GM08714 (cell line): ENCODE measurements at regions not wholly inside any gene's neighbourhood (a gene's known extent, or its start where the extent isn't known, plus 50 kb on each side); places are given as distances from the start of the nearest gene placed in this dataset.
"Not testable (repeated sequence)": the region's sequence is repeated elsewhere in the genome, so short reads cannot be mapped to it uniquely, and the experiment has no call there.

ENCODE experiments used
- H3K4me3 ChIP-seq: fragments of 200-500 bp; sonication (Bioruptor generic); 2 replicates; pipeline ENCODE4 v1.5.1; 2014; ENCODE audit warnings: mild to moderate bottlenecking, low read length, inconsistent platforms
- ZNF274 ChIP-seq: IDR thresholded peaks from 2 replicates; pipeline ENCODE4 v1.6.1; 2012; ENCODE audit warnings: mild to moderate bottlenecking, low read depth, low read length

DNA sequence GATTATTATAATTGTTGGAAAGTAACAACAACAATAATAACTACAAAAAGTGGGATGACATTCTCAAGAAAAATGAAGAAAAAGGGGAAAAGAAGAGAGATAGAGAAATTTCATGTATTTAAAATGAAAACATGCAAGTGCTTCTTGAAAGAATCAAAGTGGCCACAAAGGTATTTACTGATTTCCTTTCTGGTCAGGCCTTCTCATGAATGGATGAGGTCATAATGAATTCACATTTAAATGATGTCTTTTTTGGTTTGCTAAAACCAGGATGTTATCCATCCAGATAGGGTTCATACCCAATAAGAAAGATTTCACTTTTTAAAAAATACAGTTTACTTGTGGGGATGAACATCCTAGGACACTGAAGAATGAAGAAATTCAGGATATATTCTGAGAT, 446.4 kb upstream of the PTGER4 start:
- no peak overlapping the region for H3K4me3 ChIP-seq
- TF ChIP-seq ZNF274 = no peak

DNA sequence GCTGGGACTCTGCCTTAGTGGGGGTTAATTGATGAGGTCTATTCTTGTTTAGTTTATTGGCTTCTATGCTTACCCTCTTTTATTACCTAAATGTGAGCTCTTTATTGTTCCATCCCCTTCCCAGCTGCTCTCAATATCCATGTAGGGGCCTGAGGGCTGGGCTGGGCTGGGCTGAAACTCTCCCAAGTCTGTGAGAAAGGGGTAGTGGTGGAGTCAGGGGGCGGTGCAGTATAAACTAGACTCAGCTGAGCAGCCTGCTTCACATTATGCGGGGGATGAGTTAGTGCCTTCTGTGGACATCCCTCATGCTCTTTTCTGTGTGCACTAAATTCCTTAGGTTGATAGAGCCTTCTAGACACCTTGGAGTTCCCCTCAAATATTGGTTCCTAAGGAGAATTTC, 451.8 kb upstream of the PTGER4 start:
- TF ChIP-seq ZNF274 = no peak
- H3K4me3 ChIP-seq = no peak overlapping the region

DNA sequence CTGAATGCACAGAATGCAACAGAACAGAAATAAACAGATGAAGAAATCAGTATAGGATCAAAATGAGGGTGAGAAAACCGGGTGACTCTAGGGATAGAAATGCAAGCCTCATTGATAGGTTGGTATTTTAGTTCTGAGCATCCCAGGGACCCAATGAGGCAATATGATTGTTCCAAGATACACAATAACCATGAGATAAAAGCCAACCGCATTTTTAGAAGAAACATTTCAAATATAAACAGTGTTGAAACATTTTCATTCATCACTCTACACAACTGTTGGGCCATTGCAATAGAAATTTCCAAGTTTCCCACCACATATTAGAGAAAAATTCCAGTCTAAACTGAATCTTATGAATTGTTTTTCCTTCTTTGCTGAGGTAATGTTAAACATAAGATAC, 452.3 kb upstream of the PTGER4 start:
- no peak for TF ChIP-seq ZNF274
- H3K4me3 ChIP-seq = no peak overlapping the region

DNA sequence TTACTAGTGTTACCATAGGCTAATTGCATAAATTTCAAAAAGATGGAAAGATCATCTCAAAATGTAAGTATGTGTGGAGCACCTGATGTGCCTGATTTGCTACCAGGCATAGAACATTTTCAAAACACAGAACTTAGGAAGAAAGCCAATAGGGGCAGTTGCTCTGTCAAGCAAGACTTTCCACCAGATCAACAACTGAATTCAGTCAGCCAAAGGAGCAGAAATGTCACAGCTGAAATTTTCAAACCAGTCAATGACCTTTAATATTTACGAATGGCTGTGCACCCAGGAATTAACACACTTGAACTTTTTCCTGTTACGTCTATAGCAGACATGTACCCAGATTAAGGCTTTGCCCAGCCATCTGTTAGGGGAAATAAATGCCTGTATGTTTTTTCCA, 452.8 kb upstream of the PTGER4 start:
- TF ChIP-seq ZNF274 = no peak
- H3K4me3 ChIP-seq = no peak overlapping the region

DNA sequence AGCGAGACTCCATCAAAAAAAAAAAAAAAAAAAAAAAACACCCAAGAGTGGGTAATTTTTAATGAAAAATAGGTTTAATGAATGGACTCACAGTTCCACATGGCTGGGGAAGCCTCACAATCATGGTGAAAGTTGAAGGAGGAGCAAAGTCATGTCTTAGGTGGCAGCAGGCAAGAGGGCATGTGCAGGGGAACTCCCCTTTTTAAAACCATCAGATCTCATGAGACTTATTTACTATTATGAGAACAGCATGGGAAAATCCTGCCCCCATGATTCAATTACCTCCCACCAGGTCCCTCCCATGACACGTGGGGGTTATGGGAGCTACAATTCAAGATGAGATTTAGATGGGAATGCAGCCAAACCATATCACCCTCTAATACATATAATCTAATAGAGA, 454.6 kb upstream of the PTGER4 start:
- not testable (repeated sequence) for H3K4me3 ChIP-seq

DNA sequence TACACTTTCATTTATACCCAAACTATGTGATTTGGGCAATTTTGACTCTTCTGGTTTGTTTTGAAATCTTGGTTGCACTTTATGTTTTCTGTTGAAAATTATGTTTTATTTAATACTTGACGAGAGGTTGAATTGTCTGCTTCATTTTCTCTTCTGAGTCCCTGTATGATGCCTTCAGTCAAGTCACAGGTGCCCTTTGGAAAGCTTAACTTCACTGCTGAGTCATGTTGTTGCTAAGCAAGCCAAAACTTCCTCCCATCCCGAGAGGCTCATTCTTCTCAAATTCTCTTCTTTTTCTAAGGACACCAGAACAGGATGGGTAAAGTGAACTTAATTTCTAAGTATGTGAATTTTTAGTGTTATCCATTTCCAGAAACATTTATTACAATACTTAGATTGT, 455.3 kb upstream of the PTGER4 start:
- TF ChIP-seq ZNF274 = no peak
- H3K4me3 ChIP-seq = no peak overlapping the region

DNA sequence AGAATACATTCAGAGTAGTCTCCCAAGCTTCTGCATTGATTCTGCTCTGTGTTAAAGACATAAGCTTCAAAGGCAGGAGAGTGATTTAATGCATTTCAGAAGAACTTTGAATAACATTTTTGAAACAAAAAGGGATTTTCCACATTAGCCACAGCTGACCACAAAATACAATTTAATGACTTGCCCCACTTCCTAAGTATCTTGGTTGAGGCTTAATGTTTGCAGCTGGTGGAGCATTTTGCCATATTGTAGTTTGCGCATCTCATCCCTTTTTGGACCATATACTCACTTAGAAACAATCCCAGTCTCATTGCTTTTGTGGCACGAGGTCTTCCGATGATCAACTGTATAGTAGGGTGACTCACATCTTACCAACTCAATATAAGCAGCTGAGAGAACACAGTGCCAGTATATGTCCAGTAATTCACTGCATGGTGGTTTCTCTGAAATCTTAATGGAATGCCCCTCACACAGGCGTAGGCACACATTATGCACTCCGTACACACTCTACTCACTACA, 455.8 kb upstream of the PTGER4 start:
- no peak overlapping the region for H3K4me3 ChIP-seq
- no peak for TF ChIP-seq ZNF274

DNA sequence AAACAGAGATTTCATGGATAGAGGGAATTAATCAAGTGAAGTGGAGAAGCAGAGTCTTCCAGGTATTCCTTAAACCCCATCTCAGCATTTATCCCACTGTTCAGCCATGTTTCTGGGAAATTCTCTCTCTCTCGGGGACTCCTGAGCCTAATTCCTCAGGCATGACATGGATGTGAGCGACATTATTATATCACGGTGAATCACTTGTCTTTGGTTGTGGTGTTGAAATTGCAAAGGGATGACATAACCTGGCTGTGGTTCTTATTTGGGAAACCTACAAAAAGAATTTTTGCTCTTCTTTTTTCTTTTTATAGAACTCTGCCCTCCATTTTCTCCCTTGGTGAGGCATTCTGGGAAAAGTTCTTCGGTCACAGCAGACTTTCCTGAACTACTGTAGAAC, 457.9 kb upstream of the PTGER4 start:
- H3K4me3 ChIP-seq = no peak overlapping the region
- no peak for TF ChIP-seq ZNF274

DNA sequence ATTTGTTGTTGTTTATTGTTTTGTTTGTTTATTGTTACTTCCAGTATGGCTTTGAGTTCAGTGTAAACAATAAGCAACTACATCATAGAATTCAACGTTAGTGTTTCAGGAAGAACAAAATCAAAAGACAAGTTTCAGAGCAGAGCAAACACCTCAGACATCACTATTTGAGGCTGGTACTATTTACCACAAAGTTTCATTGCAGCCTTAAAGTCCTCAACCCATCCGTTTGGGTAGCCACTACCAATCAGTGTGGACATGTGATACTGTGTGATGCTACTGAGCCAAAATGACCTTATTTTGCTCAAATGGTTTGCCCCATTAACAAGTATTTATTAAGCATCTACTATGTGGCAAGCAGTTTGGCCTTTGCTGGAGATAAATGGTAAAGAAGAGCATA, 458.5 kb upstream of the PTGER4 start:
- no peak overlapping the region for H3K4me3 ChIP-seq
- no peak for TF ChIP-seq ZNF274

DNA sequence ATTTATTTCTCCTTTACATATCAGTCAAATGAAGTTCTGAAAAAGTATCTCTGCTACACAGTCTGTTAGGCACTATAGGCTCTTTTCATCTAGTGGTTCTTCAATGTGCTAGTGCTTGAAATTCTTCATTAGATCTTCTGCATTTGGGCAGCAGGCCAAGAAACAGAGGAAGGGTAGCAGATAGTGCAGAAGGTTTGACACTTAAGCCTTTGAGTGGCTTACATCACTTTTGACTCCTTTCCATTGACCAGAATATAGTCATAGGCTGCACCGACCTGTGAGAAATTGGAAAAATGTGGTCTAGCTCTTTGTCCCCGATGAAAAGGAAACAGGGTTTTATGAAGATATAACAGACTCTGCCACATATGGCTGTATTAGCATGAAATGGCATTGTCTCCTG, 459.5 kb upstream of the PTGER4 start:
- TF ChIP-seq ZNF274 = no peak
- no peak overlapping the region for H3K4me3 ChIP-seq

DNA sequence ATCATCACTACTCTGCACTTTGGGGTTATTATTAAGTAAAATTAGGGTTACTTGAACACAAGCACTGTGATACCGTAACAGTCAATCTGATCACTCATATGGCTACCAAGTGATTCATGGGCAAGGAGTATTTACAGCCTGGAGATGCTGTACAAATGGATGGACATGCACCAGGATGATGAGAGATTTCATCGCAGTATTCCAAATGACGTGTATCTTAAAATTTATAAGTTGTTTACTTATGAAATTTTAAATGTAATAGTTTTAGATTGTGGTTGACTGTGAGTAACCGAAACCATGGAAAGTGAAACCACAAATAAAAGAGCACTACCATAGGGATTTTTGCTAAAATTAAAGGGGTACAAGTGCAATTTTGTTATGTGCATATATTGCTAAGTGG, 462.2 kb upstream of the PTGER4 start:
- TF ChIP-seq ZNF274 = no peak
- H3K4me3 ChIP-seq = no peak overlapping the region

DNA sequence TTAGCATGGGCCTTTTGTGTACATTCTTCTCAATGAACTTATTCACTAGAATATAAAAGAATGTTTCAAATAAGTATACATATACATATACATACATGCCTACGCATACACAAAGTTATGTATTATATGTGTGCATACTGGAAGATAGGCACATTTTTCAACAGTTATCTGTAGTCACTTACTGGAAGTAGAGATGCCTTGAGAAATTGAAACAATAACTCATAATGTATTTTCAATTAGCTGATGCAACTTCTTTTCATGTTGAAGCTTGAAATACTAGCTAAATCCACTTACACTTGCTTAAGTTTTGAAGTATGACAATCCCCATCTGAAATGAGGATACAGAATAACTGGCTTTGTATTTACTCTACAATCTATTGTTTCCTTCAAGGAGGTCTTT, 469.0 kb upstream of the PTGER4 start:
- H3K4me3 ChIP-seq = no peak overlapping the region
- no peak for TF ChIP-seq ZNF274

DNA sequence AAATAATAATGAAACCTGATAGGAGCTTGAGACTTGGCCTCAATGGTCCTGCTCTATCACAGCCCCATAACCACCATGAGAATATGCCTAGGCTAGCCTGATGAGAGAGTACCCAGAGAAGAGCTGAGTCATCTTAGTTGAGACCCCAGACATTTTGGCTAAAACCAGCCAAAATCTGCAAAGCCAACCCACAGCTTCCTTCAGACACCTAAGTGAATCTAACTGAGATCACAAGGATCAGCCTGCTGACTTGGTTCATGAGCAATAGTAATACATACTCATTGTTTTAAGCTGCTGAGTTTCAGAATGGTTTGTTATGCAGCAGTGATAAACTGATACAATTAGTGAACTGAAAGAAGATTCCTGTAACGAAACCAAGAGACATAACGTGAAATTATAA, 473.7 kb upstream of the PTGER4 start:
- H3K4me3 ChIP-seq = no peak overlapping the region
- TF ChIP-seq ZNF274 = no peak

DNA sequence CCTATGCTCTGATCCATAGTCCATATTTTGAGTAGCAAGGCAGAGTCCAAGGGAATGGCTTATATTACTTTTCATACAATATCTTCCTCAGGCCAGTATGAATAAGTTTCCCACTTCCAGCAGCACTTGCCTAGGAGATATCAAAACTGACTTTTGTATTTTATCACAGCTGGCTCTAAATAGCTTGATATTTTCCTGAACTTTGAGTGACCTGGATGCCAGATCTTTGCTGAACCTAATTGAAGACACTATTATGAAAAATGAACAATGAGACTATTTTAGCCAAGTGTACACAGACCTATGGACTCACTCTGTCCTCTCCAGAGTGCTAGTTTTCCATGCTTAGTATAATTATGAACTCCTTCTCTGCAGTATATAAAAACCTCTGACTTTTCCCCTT, 475.6 kb upstream of the PTGER4 start:
- H3K4me3 ChIP-seq = no peak overlapping the region
- no peak for TF ChIP-seq ZNF274

DNA sequence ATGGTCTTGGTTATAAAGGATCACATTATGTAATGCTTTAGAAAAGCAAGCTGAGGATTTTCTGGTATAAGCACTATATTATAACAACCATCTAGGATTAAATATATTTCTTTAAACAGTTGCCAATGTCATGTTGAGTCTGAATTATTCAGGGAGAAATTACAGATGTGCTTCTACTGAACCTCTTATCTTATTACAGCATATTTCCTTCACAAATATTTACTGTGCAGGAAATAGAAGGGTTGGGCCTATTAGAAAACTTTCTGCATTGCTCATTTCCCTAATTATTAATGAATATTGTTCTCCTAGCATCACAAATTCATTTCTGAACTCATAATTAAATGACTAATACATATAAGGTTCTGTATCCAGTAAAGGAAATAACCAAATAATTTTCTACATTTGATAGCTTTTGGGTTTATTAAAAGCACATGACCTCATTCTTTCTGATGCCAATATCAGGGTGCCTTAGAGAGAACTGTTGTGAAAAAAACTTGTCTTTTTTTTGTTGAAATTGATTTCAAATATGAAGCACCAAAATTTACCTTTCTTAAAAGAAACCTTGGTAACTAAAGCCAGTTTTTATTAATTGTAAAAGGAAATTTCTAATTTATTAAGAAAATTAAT, 476.8 kb upstream of the PTGER4 start:
- no peak for TF ChIP-seq ZNF274
- no peak overlapping the region for H3K4me3 ChIP-seq

DNA sequence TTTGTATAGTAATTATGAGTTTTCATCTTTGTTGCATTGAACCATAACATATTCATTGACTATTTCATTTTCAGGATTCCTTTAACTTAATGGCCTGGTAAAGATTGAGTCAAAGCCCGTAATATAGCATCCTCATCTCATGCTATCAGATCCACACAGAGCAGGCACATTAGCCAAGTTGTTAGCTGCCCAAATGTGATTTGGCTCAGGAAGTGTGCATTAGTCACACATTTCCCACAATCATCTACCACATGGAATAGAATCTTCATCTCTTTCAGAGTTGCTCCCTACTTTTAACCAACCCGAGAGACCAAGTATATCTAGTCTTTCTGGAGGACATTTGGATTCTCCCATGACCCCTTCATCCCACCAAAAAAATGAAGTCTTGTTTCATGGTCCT, 481.0 kb upstream of the PTGER4 start:
- no peak overlapping the region for H3K4me3 ChIP-seq
- no peak for TF ChIP-seq ZNF274

DNA sequence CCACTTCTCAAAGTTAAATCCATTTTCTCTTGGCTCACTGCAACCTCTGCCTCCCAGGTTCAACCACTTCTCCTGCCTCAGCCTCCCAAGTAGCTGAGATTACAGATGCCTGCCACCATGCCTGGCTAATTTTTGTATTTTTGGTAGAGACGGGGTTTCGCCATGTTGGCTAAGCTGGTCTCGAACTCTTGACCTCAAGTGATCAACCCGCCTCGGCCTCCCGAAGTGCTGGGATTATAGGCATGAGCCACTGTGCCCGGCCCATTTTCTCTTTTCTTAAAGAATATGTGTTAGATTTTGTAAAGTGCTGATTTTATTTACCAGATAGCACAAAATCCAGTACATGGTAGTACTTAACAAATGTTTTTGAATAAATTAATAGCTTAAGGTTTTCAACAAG, 484.1 kb upstream of the PTGER4 start:
- H3K4me3 ChIP-seq = not testable (repeated sequence)
